ENCODE measurements at regions not wholly inside any gene's neighbourhood (a gene's known extent, or its start where the extent isn't known, plus 50 kb on each side); places are given as distances from the start of the nearest gene placed in this dataset.

DNA sequence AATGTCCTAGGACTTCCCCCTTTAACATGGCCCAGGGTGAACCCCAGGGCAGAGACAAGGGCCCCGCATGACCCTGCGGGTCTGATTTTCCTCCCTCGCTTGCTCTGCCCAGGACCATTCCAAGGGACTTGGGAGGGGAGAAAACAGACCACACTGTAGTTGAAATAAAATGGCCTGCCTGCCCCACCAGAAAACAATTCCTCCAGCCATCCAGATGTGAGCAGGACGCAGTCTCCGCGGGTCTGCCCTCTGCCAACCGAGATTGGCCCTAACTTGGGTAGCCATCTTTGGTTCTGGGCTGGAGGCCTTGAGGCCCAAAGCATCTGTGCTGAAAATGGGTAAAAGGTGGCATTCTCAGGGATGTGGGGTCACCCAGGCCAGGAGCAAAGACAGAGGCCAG is 75.5 kb downstream of the RFLNA start:
- Mint-ChIP-seq H3K9me3 (no peaks in the 10 kb centered on the region), H3K4me1 (peaks cover 0 to 3% (median 2%) of the 10 kb centered on the region in 3 donors), H3K36me3 (no peaks in the 10 kb centered on the region), H3K27me3 (no peaks in the 10 kb centered on the region), H3K4me3 (no peak overlapping the region), H3K27ac (no peak overlapping the region)

- no peaks in the 10 kb centered on the region for H3K9me3 Mint-ChIP-seq
- H3K4me1 Mint-ChIP-seq: peaks cover 0 to 3% (median 2%) of the 10 kb centered on the region in 3 donors
- H3K27ac Mint-ChIP-seq: no peak overlapping the region
- H3K36me3 Mint-ChIP-seq: no peaks in the 10 kb centered on the region
- H3K27me3 Mint-ChIP-seq: no peaks in the 10 kb centered on the region
- no peak overlapping the region for H3K4me3 Mint-ChIP-seq
Observed at GRCh38 chr12:124369827-124370378, 75.0 kb downstream of the RFLNA start.

- H3K27me3 Mint-ChIP-seq: no peaks in the 10 kb centered on the region
- no peak overlapping the region for H3K27ac Mint-ChIP-seq
- H3K9me3 Mint-ChIP-seq: no peaks in the 10 kb centered on the region
- H3K4me1 Mint-ChIP-seq: peaks cover 0 to 3% (median 2%) of the 10 kb centered on the region in 3 donors
- H3K36me3 Mint-ChIP-seq: no peaks in the 10 kb centered on the region
- H3K4me3 Mint-ChIP-seq: no peak overlapping the region
Observed at GRCh38 chr12:124369055-124369826, 74.3 kb downstream of the RFLNA start.

DNA sequence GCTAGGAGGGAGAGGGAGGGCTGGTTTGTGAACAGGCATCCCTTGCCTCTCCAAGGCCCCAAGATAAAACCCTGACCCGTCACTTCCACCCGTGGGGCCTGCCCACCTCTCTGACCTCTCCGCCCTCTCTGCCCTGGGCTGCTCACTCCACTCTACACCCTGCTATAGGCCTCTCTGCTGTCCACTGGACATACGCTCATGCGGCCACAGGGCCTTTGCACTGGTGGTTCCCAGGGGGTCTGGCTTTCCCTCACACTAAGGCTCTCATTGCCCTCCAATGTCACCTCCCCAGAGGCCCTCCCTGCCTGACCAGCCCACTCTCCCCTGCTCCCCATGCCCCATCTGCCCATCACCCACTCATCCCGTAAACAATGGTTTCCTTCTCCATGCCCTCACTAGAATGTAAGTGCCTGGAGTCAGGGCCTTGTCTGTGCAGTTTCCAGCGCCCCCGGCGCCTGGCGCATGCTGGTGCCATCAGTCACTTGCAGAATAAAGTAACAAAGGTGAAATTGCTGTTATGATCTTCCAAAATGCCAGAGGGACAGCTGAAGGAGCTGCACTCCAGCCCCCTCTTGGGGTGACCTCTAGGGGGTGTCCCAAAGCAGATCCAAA is 73.6 kb downstream of the RFLNA start:
- Mint-ChIP-seq H3K27ac (peak overlapping the region in 1 of 3 donors; percentile 71), H3K4me3 (no peak overlapping the region)

DNA sequence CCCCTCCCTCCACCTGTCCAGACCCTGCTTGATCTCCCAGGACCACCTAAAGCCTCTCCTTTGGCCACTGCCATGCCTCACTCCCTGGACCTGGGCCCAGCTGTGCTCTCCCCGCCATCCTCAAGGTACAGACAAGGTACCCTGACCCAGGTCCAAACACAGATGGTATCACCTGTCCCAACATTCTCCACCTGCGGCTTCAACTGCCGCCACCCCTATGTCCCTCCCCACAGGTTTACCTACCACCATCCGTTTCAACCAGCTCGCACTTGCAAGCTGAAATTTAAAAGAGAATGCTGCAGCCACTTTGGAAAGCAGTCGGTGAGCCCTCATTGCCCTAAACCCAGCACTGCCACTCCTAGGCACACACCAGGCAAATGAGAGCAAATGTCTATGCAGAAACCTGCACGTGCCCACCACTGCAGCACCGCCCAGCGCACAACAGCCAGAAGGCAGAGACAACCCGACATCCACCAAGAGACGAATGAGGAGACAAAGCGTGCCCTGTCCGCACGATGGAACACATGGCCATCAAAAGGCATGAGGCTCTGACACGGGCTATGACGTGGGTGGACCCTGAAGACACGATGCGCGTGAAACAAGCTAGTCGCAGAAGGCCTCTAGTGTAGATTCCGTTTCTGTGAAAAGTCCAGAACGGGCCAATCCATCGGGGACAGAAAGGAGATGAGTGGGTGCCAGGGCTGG is 71.0 kb downstream of the RFLNA start:
- H3K4me3 Mint-ChIP-seq: no peak overlapping the region
- peaks cover 0 to 5% (median 2%) of the 10 kb centered on the region in 3 donors for H3K4me1 Mint-ChIP-seq
- H3K9me3 Mint-ChIP-seq: no peaks in the 10 kb centered on the region
- H3K36me3 Mint-ChIP-seq: no peaks in the 10 kb centered on the region
- peak overlapping the region in 1 of 3 donors; percentile 46 for H3K27ac Mint-ChIP-seq
- no peaks in the 10 kb centered on the region for H3K27me3 Mint-ChIP-seq

More for the DNA sequence above, 73.6 kb downstream of the RFLNA start:
- peaks cover 0 to 5% (median 2%) of the 10 kb centered on the region in 3 donors for H3K4me1 Mint-ChIP-seq
- H3K27me3 Mint-ChIP-seq: no peaks in the 10 kb centered on the region
- no peaks in the 10 kb centered on the region for H3K9me3 Mint-ChIP-seq
- H3K36me3 Mint-ChIP-seq: no peaks in the 10 kb centered on the region
